Psoas muscle (tissue), 7 donors: ENCODE measurements at regions not wholly inside any gene's neighbourhood (a gene's known extent, or its start where the extent isn't known, plus 50 kb on each side); places are given as distances from the start of the nearest gene placed in this dataset.

ENCODE experiments used
- ATAC-seq, 4 donors: fragments of 200-7000 bp; cut with Tn5 transposase; one replicate each; pipeline ENCODE4 v1.9.1; 2020; ENCODE audit warnings: moderate library complexity in 3 of 4, mild to moderate bottlenecking in 2 of 4
- DNase-seq, 2 donors: peaks; one replicate each; pipeline ENCODE4 v3.0.0-alpha.2; 2020
- H3K27ac ChIP-seq: fragments of 200-600 bp; one replicate; pipeline ENCODE4 v1.8.0; 2022
- H3K27me3 ChIP-seq, 3 donors: fragments of 200-600 bp in 1 of 3; one replicate each; pipeline versions ENCODE4 v1.6.1 to v1.8.0; 2013 to 2022; ENCODE audit warnings: low read length in 2 of 3, mild to moderate bottlenecking in 2 of 3, moderate library complexity in 1 of 3; ENCODE audit not compliant: insufficient read depth in 3 of 3
- H3K36me3 ChIP-seq, 2 donors: fragments of 200-600 bp in 1 of 2; one replicate each; pipeline versions ENCODE4 v1.6.1 to v1.8.0; 2013 to 2022; ENCODE audit warnings: low read depth in 1 of 2, mild to moderate bottlenecking in 1 of 2, moderate library complexity in 1 of 2; ENCODE audit not compliant: insufficient read depth in 1 of 2
- H3K4me1 ChIP-seq: fragments of 200-600 bp; one replicate; pipeline ENCODE4 v1.8.0; 2022
- H3K4me3 ChIP-seq: fragments of 200-600 bp; one replicate; pipeline ENCODE4 v1.8.0; 2022; ENCODE audit warnings: mild to moderate bottlenecking
- H3K9me3 ChIP-seq: fragments of 200-600 bp; one replicate; pipeline ENCODE4 v1.8.0; 2022
- CTCF ChIP-seq: fragments of 200-600 bp; IDR thresholded peaks from one replicate; pipeline ENCODE4 v1.8.0; 2022; ENCODE audit warnings: antibody characterized with exemption
- WGBS, 3 donors: extraction: QIAGEN DNeasy Blood & Tissue Kit; methylation state at CpG; one replicate each; pipeline versions ENCODE4 v1.1.6 to v1.1.7; 2013; 5-methylcytosine and 5-hydroxymethylcytosine counted together
- intact Hi-C, 2 donors: fragments of 100-400 bp; cut with DNase I; formaldehyde crosslinking; loops; one replicate each; pipeline versions ENCODE4 v1.11.0 to v1.14.2; 2022
- donor health status: healthy with polysubstance abuse.
- donor health status: DM: no; HTN: no; CAD: no; lungs with moderate emphysema.
- donor health status: Bipolar disorder and iron deficiency.
- donor health status: healthy.
- donor health status: DM: yes; HTN: yes; CAD: no.
- donor health status: DM: no; HTN: no; CAD: no.
- donor health status: DM: yes; HTN: yes; CAD: no.

- Histone ChIP-seq H3K27ac (no peak overlapping the region), H3K27me3 (no peaks in the 10 kb centered on the region), H3K9me3 (no peaks in the 10 kb centered on the region), H3K36me3 (no peaks in the 10 kb centered on the region), H3K4me1 (no peaks in the 10 kb centered on the region), H3K4me3 (no peak overlapping the region)
- TF ChIP-seq CTCF = no peak
- DNase-seq = no peak
- intact Hi-C loops = loop anchor here in 1 of 2 donors (5.0 kb wide), 1 partner anchor 86 kb away; no protein-coding TSS in a partner anchor
- 96 to 98% (median 97%) methylated on average over 1 of the region's 1 CpG for WGBS, 3 donors
- ATAC-seq = no peak
Measured at GRCh38 chr12:89256060-89256459, 96.2 kb downstream of the DUSP6 start.

GRCh38 chr12:89253488-89253887, 98.8 kb downstream of the DUSP6 start:
- Histone ChIP-seq H3K9me3 (no peaks in the 10 kb centered on the region), H3K4me3 (no peak overlapping the region), H3K27ac (no peak overlapping the region), H3K4me1 (no peaks in the 10 kb centered on the region), H3K27me3 (no peaks in the 10 kb centered on the region), H3K36me3 (no peaks in the 10 kb centered on the region)
- no peak for DNase-seq
- 76 to 89% (median 82%) methylated on average over 1 of the region's 1 CpG for WGBS, 3 donors
- no peak for TF ChIP-seq CTCF
- intact Hi-C loops = no loop called here
- no peak for ATAC-seq

- ATAC-seq (no peak), DNase-seq (no peak)
- Histone ChIP-seq H3K9me3 (no peaks in the 10 kb centered on the region), H3K4me1 (no peaks in the 10 kb centered on the region), H3K27me3 (no peaks in the 10 kb centered on the region), H3K27ac (no peak overlapping the region), H3K4me3 (no peak overlapping the region), H3K36me3 (no peaks in the 10 kb centered on the region)
- no peak for TF ChIP-seq CTCF
- 74 to 79% (median 79%) methylated on average over 4 of the region's 4 CpGs for WGBS, 3 donors
- intact Hi-C loops = no loop called here
Measured at GRCh38 chr12:89252284-89252683, 100.0 kb downstream of the DUSP6 start.

- no peak overlapping the region for H3K27ac ChIP-seq
- intact Hi-C loops = no loop called here
- H3K9me3 ChIP-seq = no peaks in the 10 kb centered on the region
- no peak for TF ChIP-seq CTCF
- no peak overlapping the region for H3K4me3 ChIP-seq
- H3K36me3 ChIP-seq = no peaks in the 10 kb centered on the region
- DNase-seq = no peak
- 50 to 57% (median 50%) methylated on average over 6 of the region's 6 CpGs for WGBS, 3 donors
- H3K27me3 ChIP-seq = no peaks in the 10 kb centered on the region
- ATAC-seq = no peak
- no peaks in the 10 kb centered on the region for H3K4me1 ChIP-seq
Measured at GRCh38 chr12:89251342-89252271, 100.7 kb downstream of the DUSP6 start.

GRCh38 chr12:89250636-89251035, 101.7 kb downstream of the DUSP6 start:
- TF ChIP-seq CTCF = no peak
- no peak overlapping the region for H3K27ac ChIP-seq
- H3K4me1 ChIP-seq = no peaks in the 10 kb centered on the region

More at GRCh38 chr12:89250636-89251035, 101.7 kb downstream of the DUSP6 start:
- Histone ChIP-seq H3K9me3 (no peaks in the 10 kb centered on the region), H3K36me3 (no peaks in the 10 kb centered on the region), H3K27me3 (no peaks in the 10 kb centered on the region), H3K4me3 (no peak overlapping the region)
- ATAC-seq (no peak), DNase-seq (no peak)
- intact Hi-C loops = no loop called here
